ENCODE measurements at regions not wholly inside any gene's neighbourhood (a gene's known extent, or its start where the extent isn't known, plus 50 kb on each side); places are given as distances from the start of the nearest gene placed in this dataset.

GRCh38 chr22:49188591-49188990, 639.1 kb downstream of the BRD1 start:
- H3K27ac ChIP-seq (ENCODE audit: low read depth, low read length), result no peak overlapping the region
- H3K4me1 ChIP-seq (ENCODE audit: control insufficient read depth in 5 of 5, insufficient read depth in 5 of 5, low read length in 5 of 5), result peaks cover 0 to 17% (median 4%) of the 10 kb centered on the region in 5 donors
- H3K9ac ChIP-seq (ENCODE audit: low read length in 5 of 5), result no peak overlapping the region
- H3K27me3 ChIP-seq (ENCODE audit: control insufficient read depth in 5 of 5, insufficient read depth in 4 of 5, low read length in 5 of 5), result peaks cover 5 to 31% (median 13%) of the 10 kb centered on the region in 5 donors
- no peak overlapping the region for H3K4me3 ChIP-seq (ENCODE audit: low read depth in 1 of 5, low read length in 5 of 5)
- H3K9me3 ChIP-seq (ENCODE audit: control insufficient read depth in 5 of 5, low read length in 5 of 5), result peaks cover 0 to 2% (median 0%) of the 10 kb centered on the region in 5 donors
- no peaks in the 10 kb centered on the region for H3K36me3 ChIP-seq (ENCODE audit: control insufficient read depth in 5 of 5, insufficient read depth in 5 of 5, low read length in 5 of 5)

DNA sequence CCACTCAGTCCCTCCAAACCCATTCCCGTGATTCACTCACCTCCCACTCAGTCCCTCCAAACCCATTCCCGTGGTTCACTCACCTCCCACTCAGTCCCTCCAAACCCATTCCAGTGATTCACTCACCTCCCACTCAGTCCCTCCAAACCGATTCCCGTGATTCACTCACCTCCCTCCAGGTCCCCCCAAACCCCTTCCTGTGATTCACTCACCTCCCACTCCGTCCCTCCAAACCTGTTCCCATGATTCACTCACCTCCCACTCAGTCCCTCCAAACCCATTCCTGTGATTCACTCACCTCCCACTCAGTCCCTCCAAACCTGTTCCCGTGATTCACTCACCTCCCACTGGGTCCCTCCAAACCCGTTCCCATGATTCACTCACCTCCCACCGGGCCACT, 639.6 kb downstream of the BRD1 start:
- Histone ChIP-seq H3K4me3 (ENCODE audit: low read depth in 1 of 5, low read length in 5 of 5) (no peak overlapping the region), H3K36me3 (ENCODE audit: control insufficient read depth in 5 of 5, insufficient read depth in 5 of 5, low read length in 5 of 5) (no peaks in the 10 kb centered on the region)

DNA sequence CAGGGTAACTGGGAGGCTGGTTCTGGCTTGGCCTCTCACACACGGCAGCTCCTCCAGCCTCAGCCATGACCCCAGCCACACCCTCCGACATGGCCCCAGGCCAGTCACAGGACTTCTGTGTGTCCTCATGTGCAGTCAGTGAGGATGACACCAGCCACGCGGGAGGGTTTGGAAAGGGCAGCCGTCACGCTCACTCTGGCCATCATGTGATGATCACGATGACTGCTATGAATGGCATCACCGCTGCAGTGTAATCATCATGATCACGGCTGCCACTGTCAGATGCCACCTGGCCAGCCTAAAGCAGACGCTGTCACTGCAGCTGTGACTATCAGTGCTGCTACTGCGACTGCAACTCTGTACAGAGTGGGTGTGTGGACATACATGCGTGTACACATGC, 640.9 kb downstream of the BRD1 start:
- Histone ChIP-seq H3K27me3 (ENCODE audit: control insufficient read depth in 5 of 5, insufficient read depth in 4 of 5, low read length in 5 of 5) (peaks cover 6 to 23% (median 21%) of the 10 kb centered on the region in 5 donors), H3K9me3 (ENCODE audit: control insufficient read depth in 5 of 5, low read length in 5 of 5) (peaks cover 0 to 2% (median 0%) of the 10 kb centered on the region in 5 donors), H3K36me3 (ENCODE audit: control insufficient read depth in 5 of 5, insufficient read depth in 5 of 5, low read length in 5 of 5) (no peaks in the 10 kb centered on the region), H3K4me3 (ENCODE audit: low read depth in 1 of 5, low read length in 5 of 5) (no peak overlapping the region), H3K4me1 (ENCODE audit: control insufficient read depth in 5 of 5, insufficient read depth in 5 of 5, low read length in 5 of 5) (peaks cover 0 to 5% (median 3%) of the 10 kb centered on the region in 5 donors), H3K9ac (ENCODE audit: low read length in 5 of 5) (no peak overlapping the region), H3K27ac (ENCODE audit: low read depth, low read length) (no peak overlapping the region)

More for the DNA sequence above, 639.6 kb downstream of the BRD1 start:
- peaks cover 5 to 31% (median 15%) of the 10 kb centered on the region in 5 donors for H3K27me3 ChIP-seq (ENCODE audit: control insufficient read depth in 5 of 5, insufficient read depth in 4 of 5, low read length in 5 of 5)
- H3K4me1 ChIP-seq (ENCODE audit: control insufficient read depth in 5 of 5, insufficient read depth in 5 of 5, low read length in 5 of 5), result peaks cover 0 to 17% (median 4%) of the 10 kb centered on the region in 5 donors
- H3K9ac ChIP-seq (ENCODE audit: low read length in 5 of 5), result no peak overlapping the region
- H3K9me3 ChIP-seq (ENCODE audit: control insufficient read depth in 5 of 5, low read length in 5 of 5), result peaks cover 0 to 2% (median 0%) of the 10 kb centered on the region in 5 donors
- no peak overlapping the region for H3K27ac ChIP-seq (ENCODE audit: low read depth, low read length)

GRCh38 chr22:49186293-49186692, 641.4 kb downstream of the BRD1 start:
- Histone ChIP-seq H3K4me3 (ENCODE audit: low read depth in 1 of 5, low read length in 5 of 5) (no peak overlapping the region), H3K4me1 (ENCODE audit: control insufficient read depth in 5 of 5, insufficient read depth in 5 of 5, low read length in 5 of 5) (peaks cover 0 to 3% (median 0%) of the 10 kb centered on the region in 5 donors)

GRCh38 chr22:49185312-49185969, 642.2 kb downstream of the BRD1 start:
- peaks cover 3 to 23% (median 16%) of the 10 kb centered on the region in 5 donors for H3K27me3 ChIP-seq (ENCODE audit: control insufficient read depth in 5 of 5, insufficient read depth in 4 of 5, low read length in 5 of 5)
- no peak overlapping the region for H3K9ac ChIP-seq (ENCODE audit: low read length in 5 of 5)
- H3K9me3 ChIP-seq (ENCODE audit: control insufficient read depth in 5 of 5, low read length in 5 of 5), result peaks cover 0 to 2% (median 0%) of the 10 kb centered on the region in 5 donors
- peaks cover 0 to 3% (median 0%) of the 10 kb centered on the region in 5 donors for H3K4me1 ChIP-seq (ENCODE audit: control insufficient read depth in 5 of 5, insufficient read depth in 5 of 5, low read length in 5 of 5)
- H3K36me3 ChIP-seq (ENCODE audit: control insufficient read depth in 5 of 5, insufficient read depth in 5 of 5, low read length in 5 of 5), result no peaks in the 10 kb centered on the region
- H3K27ac ChIP-seq (ENCODE audit: low read depth, low read length), result no peak overlapping the region
- no peak overlapping the region for H3K4me3 ChIP-seq (ENCODE audit: low read depth in 1 of 5, low read length in 5 of 5)

More at GRCh38 chr22:49186293-49186692, 641.4 kb downstream of the BRD1 start:
- Histone ChIP-seq H3K36me3 (ENCODE audit: control insufficient read depth in 5 of 5, insufficient read depth in 5 of 5, low read length in 5 of 5) (no peaks in the 10 kb centered on the region), H3K27ac (ENCODE audit: low read depth, low read length) (no peak overlapping the region), H3K9ac (ENCODE audit: low read length in 5 of 5) (no peak overlapping the region), H3K9me3 (ENCODE audit: control insufficient read depth in 5 of 5, low read length in 5 of 5) (peaks cover 0 to 2% (median 0%) of the 10 kb centered on the region in 5 donors), H3K27me3 (ENCODE audit: control insufficient read depth in 5 of 5, insufficient read depth in 4 of 5, low read length in 5 of 5) (peaks cover 3 to 23% (median 18%) of the 10 kb centered on the region in 5 donors)

DNA sequence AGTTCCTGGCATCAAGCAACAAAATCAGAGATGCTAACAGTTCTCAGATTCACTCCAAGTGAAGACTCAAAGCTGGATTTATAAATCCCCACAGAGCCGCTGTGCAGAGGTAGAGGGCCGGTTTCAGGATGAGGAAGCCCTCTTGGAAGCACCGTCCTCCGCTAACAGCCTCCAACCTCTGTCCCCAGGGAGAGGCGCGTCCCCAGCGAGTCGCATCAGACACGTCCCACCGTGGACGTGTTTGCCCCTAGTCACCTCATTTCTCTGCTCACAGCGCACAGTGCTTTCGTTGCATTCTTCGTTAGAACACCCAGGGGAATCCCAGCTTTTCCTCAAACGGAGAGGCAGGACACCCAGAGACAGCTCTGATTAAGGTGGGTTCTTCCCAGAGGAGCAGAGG, 642.9 kb downstream of the BRD1 start:
- Histone ChIP-seq H3K9me3 (ENCODE audit: control insufficient read depth in 5 of 5, low read length in 5 of 5) (peaks cover 0 to 2% (median 0%) of the 10 kb centered on the region in 5 donors), H3K27ac (ENCODE audit: low read depth, low read length) (no peak overlapping the region), H3K4me1 (ENCODE audit: control insufficient read depth in 5 of 5, insufficient read depth in 5 of 5, low read length in 5 of 5) (peaks cover 0 to 3% (median 0%) of the 10 kb centered on the region in 5 donors), H3K9ac (ENCODE audit: low read length in 5 of 5) (no peak overlapping the region), H3K36me3 (ENCODE audit: control insufficient read depth in 5 of 5, insufficient read depth in 5 of 5, low read length in 5 of 5) (no peaks in the 10 kb centered on the region), H3K27me3 (ENCODE audit: control insufficient read depth in 5 of 5, insufficient read depth in 4 of 5, low read length in 5 of 5) (peaks cover 3 to 23% (median 20%) of the 10 kb centered on the region in 5 donors), H3K4me3 (ENCODE audit: low read depth in 1 of 5, low read length in 5 of 5) (no peak overlapping the region)

- no peak overlapping the region for H3K4me3 ChIP-seq (ENCODE audit: low read depth in 1 of 5, low read length in 5 of 5)
- H3K27me3 ChIP-seq (ENCODE audit: control insufficient read depth in 5 of 5, insufficient read depth in 4 of 5, low read length in 5 of 5), result peaks cover 3 to 23% (median 21%) of the 10 kb centered on the region in 5 donors
- H3K9me3 ChIP-seq (ENCODE audit: control insufficient read depth in 5 of 5, low read length in 5 of 5), result peaks cover 0 to 2% (median 0%) of the 10 kb centered on the region in 5 donors
- H3K36me3 ChIP-seq (ENCODE audit: control insufficient read depth in 5 of 5, insufficient read depth in 5 of 5, low read length in 5 of 5), result no peaks in the 10 kb centered on the region
- no peak overlapping the region for H3K9ac ChIP-seq (ENCODE audit: low read length in 5 of 5)
- H3K27ac ChIP-seq (ENCODE audit: low read depth, low read length), result no peak overlapping the region
- peaks cover 0 to 3% (median 0%) of the 10 kb centered on the region in 5 donors for H3K4me1 ChIP-seq (ENCODE audit: control insufficient read depth in 5 of 5, insufficient read depth in 5 of 5, low read length in 5 of 5)
Measured at GRCh38 chr22:49183826-49184216, 643.9 kb downstream of the BRD1 start.

- peaks cover 0 to 2% (median 0%) of the 10 kb centered on the region in 5 donors for H3K9me3 ChIP-seq (ENCODE audit: control insufficient read depth in 5 of 5, low read length in 5 of 5)
- H3K36me3 ChIP-seq (ENCODE audit: control insufficient read depth in 5 of 5, insufficient read depth in 5 of 5, low read length in 5 of 5), result no peaks in the 10 kb centered on the region
- no peak overlapping the region for H3K9ac ChIP-seq (ENCODE audit: low read length in 5 of 5)
- no peak overlapping the region for H3K27ac ChIP-seq (ENCODE audit: low read depth, low read length)
- H3K4me3 ChIP-seq (ENCODE audit: low read depth in 1 of 5, low read length in 5 of 5), result no peak overlapping the region
- H3K27me3 ChIP-seq (ENCODE audit: control insufficient read depth in 5 of 5, insufficient read depth in 4 of 5, low read length in 5 of 5), result peaks cover 8 to 22% (median 20%) of the 10 kb centered on the region in 5 donors
- H3K4me1 ChIP-seq (ENCODE audit: control insufficient read depth in 5 of 5, insufficient read depth in 5 of 5, low read length in 5 of 5), result peaks cover 0 to 3% (median 0%) of the 10 kb centered on the region in 5 donors
Measured at GRCh38 chr22:49183208-49183825, 644.4 kb downstream of the BRD1 start.

- Histone ChIP-seq H3K9me3 (ENCODE audit: control insufficient read depth in 5 of 5, low read length in 5 of 5) (peaks cover 0 to 2% (median 0%) of the 10 kb centered on the region in 5 donors), H3K36me3 (ENCODE audit: control insufficient read depth in 5 of 5, insufficient read depth in 5 of 5, low read length in 5 of 5) (no peaks in the 10 kb centered on the region), H3K27me3 (ENCODE audit: control insufficient read depth in 5 of 5, insufficient read depth in 4 of 5, low read length in 5 of 5) (peaks cover 8 to 26% (median 21%) of the 10 kb centered on the region in 5 donors), H3K4me3 (ENCODE audit: low read depth in 1 of 5, low read length in 5 of 5) (no peak overlapping the region), H3K27ac (ENCODE audit: low read depth, low read length) (no peak overlapping the region), H3K4me1 (ENCODE audit: control insufficient read depth in 5 of 5, insufficient read depth in 5 of 5, low read length in 5 of 5) (no peaks in the 10 kb centered on the region), H3K9ac (ENCODE audit: low read length in 5 of 5) (no peak overlapping the region)
Measured at GRCh38 chr22:49182416-49182815, 645.3 kb downstream of the BRD1 start.

DNA sequence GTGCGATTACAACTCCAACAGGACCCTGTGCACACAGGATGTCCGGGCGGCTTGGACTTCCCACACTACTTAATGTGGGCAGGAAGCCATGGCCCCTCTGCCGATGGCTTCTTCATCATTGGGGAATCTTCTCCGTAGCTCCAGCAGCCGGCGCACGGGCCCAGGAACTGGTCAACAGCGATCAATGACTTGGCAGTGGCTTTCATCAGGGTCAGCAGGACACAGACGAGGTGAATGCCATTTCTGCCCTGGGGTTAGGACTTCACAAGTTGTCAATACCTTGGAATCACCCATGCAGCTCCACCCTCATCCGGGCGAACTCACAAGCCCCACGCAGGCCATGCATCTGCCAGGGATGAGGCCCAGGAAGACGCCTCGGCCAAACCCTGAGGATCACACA, 645.7 kb downstream of the BRD1 start:
- H3K9ac ChIP-seq (ENCODE audit: low read length in 5 of 5), result no peak overlapping the region
- H3K4me1 ChIP-seq (ENCODE audit: control insufficient read depth in 5 of 5, insufficient read depth in 5 of 5, low read length in 5 of 5), result no peaks in the 10 kb centered on the region
- no peaks in the 10 kb centered on the region for H3K36me3 ChIP-seq (ENCODE audit: control insufficient read depth in 5 of 5, insufficient read depth in 5 of 5, low read length in 5 of 5)
- H3K9me3 ChIP-seq (ENCODE audit: control insufficient read depth in 5 of 5, low read length in 5 of 5), result peaks cover 0 to 2% (median 0%) of the 10 kb centered on the region in 5 donors
- no peak overlapping the region for H3K4me3 ChIP-seq (ENCODE audit: low read depth in 1 of 5, low read length in 5 of 5)
- peaks cover 8 to 27% (median 21%) of the 10 kb centered on the region in 5 donors for H3K27me3 ChIP-seq (ENCODE audit: control insufficient read depth in 5 of 5, insufficient read depth in 4 of 5, low read length in 5 of 5)
- no peak overlapping the region for H3K27ac ChIP-seq (ENCODE audit: low read depth, low read length)
